B cell (primary cell): ENCODE measurements at regions not wholly inside any gene's neighbourhood (a gene's known extent, or its start where the extent isn't known, plus 50 kb on each side); places are given as distances from the start of the nearest gene placed in this dataset.
"Not testable (repeated sequence)": the region's sequence is repeated elsewhere in the genome, so short reads cannot be mapped to it uniquely, and the experiment has no call there.

Experiments used
- ATAC-seq: fragments of 200-7000 bp; cut with Tn5 transposase; one replicate; pipeline ENCODE4 v1.10.0; 2021; ENCODE audit warnings: low read depth, mild to moderate bottlenecking, moderate number of reproducible peaks, moderate library complexity
- CTCF ChIA-PET: fragments of 350-600 bp; sonication (Branson Sonifier 250); formaldehyde crosslinking; loops from one replicate; lab custom pipeline; 2021; ENCODE audit warnings: antibody characterized with exemption, inconsistent platforms; lab: Charles Lee
- POLR2A ChIA-PET: fragments of 350-600 bp; sonication (Branson Sonifier 250); formaldehyde crosslinking; loops from one replicate; lab custom pipeline; 2021; ENCODE audit warnings: antibody characterized with exemption; lab: Charles Lee
- DNase-seq: peaks from one replicate; pipeline ENCODE4 v3.0.0; 2013
- H2AFZ ChIP-seq: 2 replicates; pipeline ENCODE4 v1.6.1; 2012; ENCODE audit warnings: mild to moderate bottlenecking, low read depth, low read length; ENCODE audit not compliant: insufficient read depth, poor library complexity, severe bottlenecking
- H3K27ac ChIP-seq, 2 donors: 1 replicate in 1 of 2; 2 replicates in 1 of 2; pipeline ENCODE4 v1.5.1; 2012 to 2013; ENCODE audit warnings: low read length in 2 of 2, mild to moderate bottlenecking in 2 of 2, moderate library complexity in 1 of 2
- H3K27me3 ChIP-seq, 4 experiments: fragments of 200-600 bp in 1 of 4; sonication (generic) in 1 of 4; replicated peaks in 1 of 4; 1 replicate in 2 of 4; 2 replicates in 2 of 4; pipeline versions ENCODE4 v1.6.1 to v1.7.0; 2013 to 2016; ENCODE audit warnings: low read length in 3 of 4, mild to moderate bottlenecking in 2 of 4, mixed read lengths in 1 of 4, moderate library complexity in 1 of 4; ENCODE audit not compliant: insufficient read depth in 4 of 4, control insufficient read depth in 3 of 4; ENCODE audit errors: control extremely low read depth in 1 of 4
- H3K36me3 ChIP-seq, 2 experiments: replicated peaks in 1 of 2; 1 replicate in 1 of 2; 2 replicates in 1 of 2; pipeline versions ENCODE4 v1.6.1 to v1.7.1; 2013; ENCODE audit warnings: low read length in 1 of 2; ENCODE audit not compliant: insufficient read depth in 2 of 2, control insufficient read depth in 1 of 2; ENCODE audit errors: control extremely low read depth in 1 of 2, extremely low read depth in 1 of 2
- H3K4me1 ChIP-seq, 2 donors: fragments of 200-600 bp in 1 of 2; sonication (generic) in 1 of 2; 1 replicate in 1 of 2; 2 replicates in 1 of 2; pipeline versions ENCODE4 v1.5.1 to v1.6.1; 2013 to 2017; ENCODE audit warnings: low read length in 2 of 2; ENCODE audit not compliant: control insufficient read depth in 2 of 2, insufficient read depth in 2 of 2
- H3K4me2 ChIP-seq: replicated peaks from 2 replicates; pipeline ENCODE3; 2012; ENCODE audit warnings: mild to moderate bottlenecking, low read depth, low read length; ENCODE audit not compliant: poor library complexity, severe bottlenecking
- H3K4me3 ChIP-seq, 5 experiments: fragments of 200-600 bp in 1 of 5; sonication (generic) in 1 of 5; 1 replicate in 3 of 5; 2 replicates in 2 of 5; pipeline versions ENCODE4 v1.5.1 to v1.7.0; 2011 to 2016; ENCODE audit warnings: low read length in 4 of 5, mild to moderate bottlenecking in 4 of 5, low read depth in 2 of 5, control low read depth in 1 of 5, moderate library complexity in 1 of 5; ENCODE audit not compliant: insufficient read depth in 1 of 5; ENCODE audit errors: control extremely low read depth in 1 of 5, extremely low read depth in 1 of 5
- H3K79me2 ChIP-seq: fragments of 200-600 bp; sonication (generic); one replicate; pipeline ENCODE4 v1.6.0; 2016; ENCODE audit warnings: low read length; ENCODE audit not compliant: control insufficient read depth, insufficient read depth
- H3K9ac ChIP-seq: fragments of 200-600 bp; sonication (generic); 2 replicates; pipeline ENCODE4 v1.6.1; 2017; ENCODE audit warnings: mild to moderate bottlenecking, low read length, moderate library complexity
- H3K9me3 ChIP-seq, 3 donors: one replicate each; pipeline versions ENCODE4 v1.6.1 to v1.7.1; 2013; ENCODE audit warnings: low read length in 2 of 3; ENCODE audit not compliant: control insufficient read depth in 2 of 3, insufficient read depth in 1 of 3; ENCODE audit errors: control extremely low read depth in 1 of 3
- H4K20me1 ChIP-seq: 2 replicates; pipeline ENCODE4 v1.6.0; 2012; ENCODE audit warnings: mild to moderate bottlenecking, low read length; ENCODE audit not compliant: insufficient read depth, control insufficient read depth, poor library complexity, severe bottlenecking
- H3K27ac Mint-ChIP-seq: one replicate; pipeline ENCODE4 v1.8.0; 2021; ENCODE audit warnings: mixed read lengths
- H3K27me3 Mint-ChIP-seq: one replicate; pipeline ENCODE4 v1.8.0; 2021; ENCODE audit warnings: mixed read lengths
- H3K4me1 Mint-ChIP-seq: one replicate; pipeline ENCODE4 v1.8.0; 2021; ENCODE audit warnings: mixed read lengths
- H3K4me3 Mint-ChIP-seq: one replicate; pipeline ENCODE4 v1.8.0; 2021; ENCODE audit warnings: mixed read lengths
- H3K9me3 Mint-ChIP-seq: one replicate; pipeline ENCODE4 v1.8.0; 2022; ENCODE audit warnings: mixed read lengths; ENCODE audit not compliant: insufficient read depth
- WGBS: methylation state at CpG from one replicate; pipeline ENCODE4 v1.1.5; 2013; ENCODE audit warnings: missing lambda C conversion rate; ENCODE audit not compliant: insufficient coverage; 5-methylcytosine and 5-hydroxymethylcytosine counted together
- intact Hi-C: fragments of 100-400 bp; cut with micrococcal nuclease; formaldehyde crosslinking; loops from one replicate; pipeline ENCODE4 v1.10.0; 2022

DNA sequence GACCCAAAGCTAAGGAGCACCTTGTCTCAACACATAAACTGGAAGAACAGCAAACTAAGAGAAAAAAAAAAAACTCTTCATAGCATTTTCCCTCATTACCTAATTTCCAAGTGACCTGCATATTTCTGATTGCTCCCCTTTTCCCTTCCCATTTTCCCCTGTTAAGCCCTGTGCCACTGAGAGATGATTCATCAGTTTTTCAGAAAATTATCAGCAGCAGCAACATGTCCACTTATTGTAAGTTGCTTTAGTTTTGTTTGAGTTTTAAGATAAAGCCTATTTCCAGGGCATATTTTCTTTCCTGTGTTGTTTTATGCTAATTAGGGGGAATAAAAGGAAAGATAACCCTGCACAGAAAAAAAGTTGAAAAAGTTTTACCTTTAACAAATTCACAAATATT, 236.2 kb downstream of the LIPI start:
- H3K27ac ChIP-seq, H3K9me3 Mint-ChIP-seq, H4K20me1 ChIP-seq, H3K4me2 ChIP-seq, H3K4me1 ChIP-seq, ATAC-seq, H3K27ac Mint-ChIP-seq, H3K9me3 ChIP-seq, H3K4me1 Mint-ChIP-seq, POLR2A ChIA-PET, H3K4me3 ChIP-seq, H3K79me2 ChIP-seq, H3K36me3 ChIP-seq, H3K27me3 ChIP-seq, H2AFZ ChIP-seq, H3K27me3 Mint-ChIP-seq, H3K4me3 Mint-ChIP-seq, DNase-seq, CTCF ChIA-PET, H3K9ac ChIP-seq, intact Hi-C loops: not testable (repeated sequence)

DNA sequence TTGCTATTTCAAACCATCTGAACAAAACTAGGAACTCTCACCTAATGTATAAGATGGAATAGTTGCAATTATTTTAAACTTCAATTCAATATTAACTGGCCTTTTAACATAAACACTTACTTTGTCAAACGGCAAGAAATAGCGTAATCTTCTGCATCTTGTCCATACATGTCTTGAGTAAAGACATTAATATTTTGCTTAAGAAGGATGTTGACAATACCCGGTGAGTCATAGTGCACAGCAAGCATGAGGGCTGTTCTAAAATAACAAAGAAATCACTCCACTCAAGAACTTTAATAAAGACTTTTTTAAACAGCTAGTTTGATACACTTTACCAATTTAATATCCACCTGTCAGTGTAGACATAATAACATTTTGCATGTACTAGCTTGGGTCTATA, 240.9 kb downstream of the LIPI start:
- ATAC-seq, H3K79me2 ChIP-seq, H3K9me3 Mint-ChIP-seq, H3K27me3 ChIP-seq, DNase-seq, H3K4me3 Mint-ChIP-seq, H3K4me1 ChIP-seq, H3K27me3 Mint-ChIP-seq, POLR2A ChIA-PET, H2AFZ ChIP-seq, H3K4me1 Mint-ChIP-seq, H3K4me2 ChIP-seq, H3K27ac Mint-ChIP-seq, intact Hi-C loops, H3K36me3 ChIP-seq, H3K9ac ChIP-seq, CTCF ChIA-PET, H4K20me1 ChIP-seq, H3K9me3 ChIP-seq, H3K4me3 ChIP-seq, H3K27ac ChIP-seq: not testable (repeated sequence)
- WGBS, result no CpG with 5 or more reads among the region's 3 CpGs

DNA sequence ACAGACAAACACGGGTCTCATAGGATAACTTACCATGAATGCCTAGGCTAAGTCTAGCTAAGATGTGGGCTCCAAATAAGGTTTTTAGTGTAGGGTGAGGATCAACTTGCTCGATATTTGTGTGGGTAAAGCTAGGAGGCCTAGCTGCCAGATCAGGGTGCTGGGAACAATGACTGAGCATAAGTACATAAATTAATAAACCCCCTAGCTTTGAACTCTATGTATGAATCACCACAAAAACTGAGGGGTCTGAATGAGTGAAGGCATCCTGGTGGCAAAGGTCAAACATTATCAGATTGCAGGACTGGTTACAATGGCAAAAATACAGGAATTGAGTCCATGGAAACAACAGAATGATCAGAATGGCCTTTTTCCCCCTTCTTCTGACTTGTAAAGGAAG, 241.8 kb downstream of the LIPI start:
- H3K27me3 ChIP-seq, H3K4me1 Mint-ChIP-seq, H3K9me3 Mint-ChIP-seq, CTCF ChIA-PET, POLR2A ChIA-PET, H3K27me3 Mint-ChIP-seq, H2AFZ ChIP-seq, H3K27ac Mint-ChIP-seq, H4K20me1 ChIP-seq, H3K79me2 ChIP-seq, DNase-seq, H3K4me1 ChIP-seq, intact Hi-C loops, H3K9me3 ChIP-seq, H3K4me3 Mint-ChIP-seq, H3K27ac ChIP-seq, H3K9ac ChIP-seq, ATAC-seq, H3K36me3 ChIP-seq, H3K4me2 ChIP-seq, H3K4me3 ChIP-seq: not testable (repeated sequence)
- WGBS, result 86% methylated on average over 1 of the region's 2 CpGs

DNA sequence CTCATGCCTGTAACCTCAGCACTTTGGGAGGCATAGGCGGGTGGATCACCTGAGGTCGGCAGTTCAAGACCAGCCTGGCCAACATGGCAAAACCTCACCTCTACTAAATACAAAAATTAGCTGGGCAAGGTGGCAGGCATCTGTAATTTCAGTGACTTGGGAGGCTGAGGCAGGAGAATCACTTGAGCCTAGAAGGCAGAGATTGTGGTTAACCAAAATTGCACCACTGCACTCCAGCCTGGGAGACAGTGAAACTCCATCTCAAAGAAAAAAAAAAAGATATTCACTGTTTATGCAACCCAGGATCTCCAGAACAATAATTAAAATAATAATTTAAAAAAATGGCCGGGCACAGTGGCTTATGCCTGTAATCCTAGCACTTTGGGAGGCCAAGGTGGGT, 247.5 kb downstream of the LIPI start:
- ATAC-seq, H3K4me1 Mint-ChIP-seq, POLR2A ChIA-PET, H4K20me1 ChIP-seq, H3K36me3 ChIP-seq, H3K27ac ChIP-seq, H3K79me2 ChIP-seq, H3K4me1 ChIP-seq, H3K4me3 Mint-ChIP-seq, H3K9me3 Mint-ChIP-seq, H3K4me3 ChIP-seq, H3K4me2 ChIP-seq, H3K27me3 Mint-ChIP-seq, intact Hi-C loops, H3K9me3 ChIP-seq, H2AFZ ChIP-seq, CTCF ChIA-PET, H3K9ac ChIP-seq, DNase-seq, H3K27me3 ChIP-seq, H3K27ac Mint-ChIP-seq: not testable (repeated sequence)
- WGBS, result no CpG with 5 or more reads among the region's 3 CpGs
